Stimulated activated effector memory CD8-positive, alpha-beta T cell treated with anti-CD3 and anti-CD28 coated beads, Interleukin-12 subunit alpha, Interleukin-12 subunit beta, amount 100 ng/mL, for 72 hours (primary cell): ENCODE measurements at regions not wholly inside any gene's neighbourhood (a gene's known extent, or its start where the extent isn't known, plus 50 kb on each side); places are given as distances from the start of the nearest gene placed in this dataset.
A peak's percentile ranks its signal among the peaks of the same experiment; 100 is the strongest.

ENCODE experiments used
- ATAC-seq: fragments of 150-1000 bp; cut with Tn5 transposase; 2 replicates; pipeline ENCODE4 v1.10.0; 2021
- DNase-seq, 2 donors: peaks; one replicate each; pipeline ENCODE4 v3.0.0; 2021 to 2022; ENCODE audit warnings: low spot score in 2 of 2
- H3K27ac Mint-ChIP-seq: one replicate; pipeline ENCODE4 v1.8.0; 2022; ENCODE audit warnings: mild to moderate bottlenecking, mixed read lengths
- H3K36me3 Mint-ChIP-seq: one replicate; pipeline ENCODE4 v1.8.0; 2022; ENCODE audit warnings: mild to moderate bottlenecking, mixed read lengths
- H3K4me1 Mint-ChIP-seq: one replicate; pipeline ENCODE4 v1.8.0; 2022; ENCODE audit warnings: mixed read lengths
- H3K4me3 Mint-ChIP-seq: one replicate; pipeline ENCODE4 v1.8.0; 2022; ENCODE audit warnings: mild to moderate bottlenecking, mixed read lengths
- H3K9me3 Mint-ChIP-seq: one replicate; pipeline ENCODE4 v1.8.0; 2022; ENCODE audit warnings: mixed read lengths

DNA sequence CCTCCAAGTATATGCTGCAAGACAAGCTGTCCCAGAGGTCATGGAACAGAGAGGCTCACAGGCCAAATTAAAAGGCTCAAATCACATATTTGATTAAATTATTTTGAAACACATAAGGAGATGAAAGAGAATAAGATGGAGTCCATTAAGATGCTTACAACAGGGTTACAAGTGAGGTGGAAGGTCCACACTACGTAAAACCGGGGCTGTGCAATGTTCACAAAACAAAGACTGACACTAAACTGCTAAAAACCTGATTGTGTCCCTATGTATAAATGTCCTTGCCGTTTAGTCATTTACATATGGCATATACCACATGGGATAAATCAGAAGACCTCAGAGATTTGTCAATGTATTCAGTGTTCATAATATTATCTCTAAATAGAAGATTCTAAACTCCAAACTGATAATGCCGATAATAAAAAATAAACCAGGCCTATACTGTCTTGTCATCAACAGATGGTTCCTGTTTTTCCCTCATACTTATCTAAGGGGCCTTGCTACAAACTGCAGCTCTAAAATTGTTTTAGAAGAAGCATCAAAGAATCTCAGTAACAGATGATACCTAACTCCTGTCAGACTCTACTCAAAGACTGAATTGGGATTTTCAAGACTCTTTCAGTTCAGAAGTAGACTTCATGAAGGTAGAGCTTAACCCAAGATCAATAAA is 51.8 kb upstream of the RIPOR2 start:
- DNase-seq: no peak
- Mint-ChIP-seq H3K4me3 (no peak overlapping the region), H3K4me1 (peaks cover 35% of the 10 kb centered on the region), H3K27ac (no peak overlapping the region), H3K9me3 (no peaks in the 10 kb centered on the region), H3K36me3 (no peaks in the 10 kb centered on the region)
- ATAC-seq: no peak

DNA sequence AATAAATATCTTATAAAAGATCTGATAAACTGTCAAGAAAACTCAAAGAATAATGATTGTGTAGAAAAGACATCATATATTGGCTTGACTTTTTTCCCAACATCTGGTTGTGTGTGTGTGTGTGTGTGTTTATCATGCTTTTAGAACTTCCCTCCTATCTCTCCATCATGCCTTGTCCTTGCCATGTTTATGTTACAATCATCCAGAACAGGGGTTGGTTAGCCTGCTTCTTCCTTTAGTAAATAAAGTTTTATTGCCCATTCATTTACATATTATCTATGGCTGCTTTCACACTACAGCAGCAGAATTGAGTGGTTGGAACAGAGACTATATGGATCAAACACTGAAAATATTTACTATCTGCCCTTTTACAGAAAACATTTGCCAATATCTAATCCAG is 52.8 kb upstream of the RIPOR2 start:
- Mint-ChIP-seq H3K4me3 (no peak overlapping the region), H3K9me3 (no peaks in the 10 kb centered on the region), H3K4me1 (peaks cover 30% of the 10 kb centered on the region), H3K27ac (no peak overlapping the region), H3K36me3 (no peaks in the 10 kb centered on the region)
- ATAC-seq (no peak), DNase-seq (no peak)

DNA sequence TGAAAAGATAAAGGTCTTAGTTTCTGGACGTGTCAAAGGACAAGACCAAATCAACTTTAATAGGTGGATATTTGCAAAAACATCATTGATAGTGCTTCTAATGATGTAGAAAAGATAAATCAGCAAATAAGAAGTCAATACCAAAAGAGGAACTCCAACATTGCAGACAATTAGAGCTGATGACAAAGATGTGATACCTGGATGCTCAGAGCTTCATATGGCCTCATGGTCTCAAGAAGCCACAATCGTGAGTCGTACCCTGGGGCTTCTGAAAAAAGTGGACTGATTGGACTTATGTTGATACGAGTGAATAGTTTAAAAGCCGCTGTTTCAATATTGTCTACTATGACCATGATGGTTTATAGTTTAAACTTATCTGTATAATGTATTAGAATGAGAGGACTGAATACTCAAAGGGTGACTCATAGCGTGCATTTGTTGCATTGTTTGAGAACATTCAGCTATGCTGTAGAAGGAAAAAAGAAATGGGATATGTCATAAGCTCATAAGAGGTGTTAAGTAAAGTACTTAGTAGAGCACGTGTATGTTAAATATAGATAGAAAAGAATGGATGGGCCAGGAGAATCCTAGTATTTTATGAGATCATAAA is 54.6 kb upstream of the RIPOR2 start:
- ATAC-seq (no peak), DNase-seq (no peak)
- Mint-ChIP-seq H3K36me3 (no peaks in the 10 kb centered on the region), H3K4me3 (no peak overlapping the region), H3K4me1 (peaks cover 30% of the 10 kb centered on the region), H3K9me3 (no peaks in the 10 kb centered on the region), H3K27ac (peak overlapping the region; percentile 3)

DNA sequence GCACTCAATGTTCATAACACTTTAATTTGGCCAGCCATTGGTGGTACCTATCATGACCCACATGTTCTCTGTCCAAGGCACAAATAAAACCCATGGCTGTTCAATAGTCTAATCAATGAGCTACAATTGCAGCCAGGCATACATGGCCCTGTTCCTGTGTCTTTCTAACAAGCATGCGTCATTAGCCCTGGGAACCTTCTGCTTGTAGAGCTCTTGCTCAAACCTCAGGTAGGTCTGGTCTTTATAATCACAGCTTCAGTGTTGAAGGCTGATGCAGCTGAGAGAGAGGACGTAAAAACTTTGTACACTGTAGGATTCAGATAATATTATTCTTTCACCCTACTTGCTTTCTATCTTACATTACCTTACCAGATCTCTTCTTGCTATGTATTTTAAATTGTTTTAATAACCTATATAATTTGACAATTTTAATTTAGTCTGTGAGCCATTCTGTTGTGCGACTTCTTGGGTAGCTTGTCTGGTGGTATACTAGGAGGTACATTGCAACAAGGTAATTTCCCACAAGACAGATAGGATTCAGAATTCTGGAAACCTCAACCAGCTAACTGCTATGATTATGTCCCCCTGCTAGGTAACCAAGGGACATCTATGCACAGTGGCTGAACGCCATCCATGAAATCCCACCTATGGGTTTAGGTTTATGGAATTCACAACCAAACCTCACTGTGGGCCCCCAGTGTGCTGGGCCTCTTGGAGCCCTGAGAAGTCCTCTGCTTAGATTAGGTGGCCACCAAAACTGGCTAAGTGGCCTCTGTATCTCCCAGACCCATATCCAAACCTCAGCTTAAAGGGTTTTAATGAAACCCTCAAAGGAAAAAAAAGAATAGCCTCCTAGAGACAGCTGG is 55.4 kb upstream of the RIPOR2 start:
- ATAC-seq (peak; percentile 24), DNase-seq (no peak)
- H3K4me1 Mint-ChIP-seq: peaks cover 32% of the 10 kb centered on the region
- no peaks in the 10 kb centered on the region for H3K36me3 Mint-ChIP-seq
- H3K27ac Mint-ChIP-seq: peak overlapping the region; percentile 81
- no peak overlapping the region for H3K4me3 Mint-ChIP-seq
- no peaks in the 10 kb centered on the region for H3K9me3 Mint-ChIP-seq

DNA sequence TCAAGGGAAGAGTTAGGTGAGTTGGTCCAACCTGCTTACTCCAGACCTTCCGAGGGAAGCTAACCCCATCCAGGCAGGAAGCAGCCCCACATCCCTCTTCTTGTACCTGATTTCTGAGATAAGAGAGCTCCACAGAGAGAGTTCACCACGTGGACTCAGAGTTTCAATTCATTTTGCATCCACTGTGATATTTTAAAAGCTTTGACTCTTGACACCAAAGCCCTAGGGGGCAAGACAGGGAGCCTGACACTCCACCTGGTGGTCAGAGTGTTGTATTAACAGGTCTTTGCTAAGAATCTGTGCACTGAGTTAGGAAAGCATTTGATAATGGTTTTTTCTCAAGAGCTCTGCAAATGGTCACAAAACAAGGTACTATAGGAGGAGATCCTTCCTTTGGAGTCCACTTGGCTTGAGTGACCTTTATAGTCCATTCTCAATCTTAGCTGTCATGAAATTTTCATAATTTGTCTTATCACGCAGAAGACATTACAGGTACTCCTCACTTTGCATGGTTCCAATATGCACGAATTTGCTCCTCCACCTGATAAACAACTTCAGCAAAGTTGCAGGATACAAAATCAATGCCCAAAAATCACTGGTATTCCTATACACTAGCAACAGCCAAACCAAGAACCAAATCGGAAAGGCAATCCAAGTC is 56.2 kb upstream of the RIPOR2 start:
- peak; percentile 33 to 73 for DNase-seq
- Mint-ChIP-seq H3K9me3 (no peaks in the 10 kb centered on the region), H3K27ac (peak overlapping the region; percentile 81), H3K4me3 (no peak overlapping the region), H3K36me3 (no peaks in the 10 kb centered on the region), H3K4me1 (peaks cover 33% of the 10 kb centered on the region)
- peak; percentile 95 for ATAC-seq

DNA sequence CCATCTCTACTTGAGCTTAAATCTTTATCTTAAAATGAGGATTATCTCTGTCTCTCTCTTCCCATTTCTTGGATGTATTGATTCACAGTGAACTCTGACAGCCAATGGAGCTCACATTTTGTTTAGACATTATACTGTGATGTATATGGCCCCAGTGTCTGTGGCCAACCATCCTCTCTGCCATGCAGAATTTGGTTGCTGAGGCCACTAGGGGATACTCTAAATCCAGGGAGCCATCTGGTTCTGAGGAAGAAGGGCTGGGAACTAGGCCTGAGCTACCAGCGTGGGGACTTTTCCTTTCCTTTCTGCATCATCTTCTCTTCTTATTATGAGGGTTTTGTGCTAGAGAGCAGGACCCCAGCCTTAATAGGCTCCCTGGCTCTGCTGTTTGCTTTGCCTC is 59.1 kb upstream of the RIPOR2 start:
- no peaks in the 10 kb centered on the region for H3K9me3 Mint-ChIP-seq
- no peak for DNase-seq
- H3K4me1 Mint-ChIP-seq: peaks cover 62% of the 10 kb centered on the region
- ATAC-seq: no peak
- H3K4me3 Mint-ChIP-seq: no peak overlapping the region
- H3K27ac Mint-ChIP-seq: peak overlapping the region; percentile 86
- peaks cover 7% of the 10 kb centered on the region for H3K36me3 Mint-ChIP-seq

DNA sequence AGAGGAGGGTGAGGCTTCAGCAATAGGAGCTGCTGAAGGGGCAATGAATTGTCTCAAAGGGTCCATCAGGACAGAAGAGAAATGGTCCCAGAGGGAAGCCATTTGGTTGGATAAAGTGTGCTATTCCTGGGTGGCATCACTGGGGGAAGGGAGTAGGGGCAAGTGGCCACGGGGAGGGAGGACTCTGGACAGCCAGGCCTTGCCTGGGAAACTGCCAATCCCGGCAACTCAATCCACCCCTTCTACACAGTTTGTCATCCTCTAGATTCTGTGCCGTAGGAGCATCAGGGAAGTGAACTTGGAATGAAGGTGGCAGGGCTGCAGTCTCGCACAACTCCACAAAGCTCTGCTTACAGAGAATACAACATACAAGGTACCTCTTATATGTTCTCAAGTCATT is 59.5 kb upstream of the RIPOR2 start:
- ATAC-seq: no peak
- Mint-ChIP-seq H3K27ac (peak overlapping the region; percentile 86), H3K4me1 (peaks cover 63% of the 10 kb centered on the region)

DNA sequence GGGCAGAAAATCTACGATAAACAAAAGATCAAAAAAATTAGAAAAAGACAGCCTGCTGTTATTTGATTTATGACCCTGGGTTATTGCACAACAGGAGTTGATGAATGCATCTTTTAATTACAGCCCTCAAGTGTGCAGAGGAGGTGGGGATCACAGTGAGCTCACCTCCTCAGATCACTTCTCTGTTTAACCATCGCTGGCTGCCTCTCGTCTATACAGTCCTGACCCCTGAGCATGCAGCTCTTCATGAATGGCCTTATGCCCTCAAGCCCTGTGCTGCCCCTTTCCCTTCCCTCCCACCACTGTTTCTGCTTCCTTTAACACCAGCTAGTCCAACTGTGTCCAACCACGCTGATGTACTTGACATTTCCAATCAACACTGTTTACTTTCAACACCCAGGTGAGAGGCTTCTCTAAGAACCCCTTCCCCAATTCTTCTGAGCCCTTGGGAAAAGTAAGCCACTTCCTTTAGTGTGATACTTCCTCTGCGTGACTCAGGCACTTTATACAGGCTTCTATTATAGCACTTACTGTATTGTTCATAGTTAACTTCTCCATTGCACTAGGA is 60.6 kb upstream of the RIPOR2 start:
- H3K36me3 Mint-ChIP-seq: peaks cover 7% of the 10 kb centered on the region
- H3K4me3 Mint-ChIP-seq: no peak overlapping the region
- no peak for ATAC-seq
- no peak for DNase-seq
- H3K27ac Mint-ChIP-seq: peak overlapping the region; percentile 70
- H3K4me1 Mint-ChIP-seq: peaks cover 59% of the 10 kb centered on the region
- no peaks in the 10 kb centered on the region for H3K9me3 Mint-ChIP-seq

More for the DNA sequence above, 59.5 kb upstream of the RIPOR2 start:
- H3K9me3 Mint-ChIP-seq: no peaks in the 10 kb centered on the region
- DNase-seq: no peak
- no peak overlapping the region for H3K4me3 Mint-ChIP-seq
- H3K36me3 Mint-ChIP-seq: peaks cover 7% of the 10 kb centered on the region

DNA sequence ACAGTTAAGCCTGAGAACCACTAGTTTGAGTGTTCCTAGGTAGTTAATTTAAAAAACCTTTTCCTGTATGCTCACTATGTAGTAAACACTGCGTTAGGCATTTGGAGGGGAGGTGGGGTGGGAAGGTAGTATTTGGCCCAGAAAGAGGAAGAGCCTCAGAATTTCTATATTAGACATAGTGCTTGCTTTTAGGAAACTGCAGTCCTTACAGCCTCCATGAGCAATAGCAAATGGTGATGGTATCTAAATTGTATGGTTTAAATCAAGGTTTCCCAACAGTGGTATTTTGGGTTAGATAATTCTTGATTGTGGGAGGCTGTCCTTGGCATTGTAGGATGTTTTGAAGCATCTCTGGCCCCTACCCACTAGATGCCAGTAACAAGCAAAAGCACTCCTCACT is 61.5 kb upstream of the RIPOR2 start:
- peak overlapping the region; percentile 70 for H3K27ac Mint-ChIP-seq
- DNase-seq: no peak
- no peak overlapping the region for H3K4me3 Mint-ChIP-seq
- peaks cover 50% of the 10 kb centered on the region for H3K4me1 Mint-ChIP-seq
- no peak for ATAC-seq
- no peaks in the 10 kb centered on the region for H3K9me3 Mint-ChIP-seq
- H3K36me3 Mint-ChIP-seq: peaks cover 7% of the 10 kb centered on the region

DNA sequence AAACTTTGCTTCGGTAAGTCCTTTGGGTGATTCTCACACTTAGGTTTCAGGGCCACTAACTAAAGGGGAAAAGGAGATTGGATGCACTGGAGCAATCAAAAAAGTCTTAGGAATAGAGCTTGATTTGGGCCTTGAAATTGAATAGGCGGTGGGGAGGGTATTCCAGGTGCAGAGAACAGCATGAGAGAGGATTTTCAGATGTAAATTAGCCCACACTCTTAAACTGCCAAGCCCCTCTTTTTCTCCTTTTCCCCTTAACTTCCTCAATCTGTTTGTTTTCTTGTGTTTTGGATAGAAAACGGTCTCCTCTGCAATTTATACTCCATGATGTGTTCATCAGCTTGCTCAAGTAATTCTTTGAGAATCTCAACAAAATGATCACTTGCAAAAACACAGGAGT is 62.1 kb upstream of the RIPOR2 start:
- DNase-seq (no peak), ATAC-seq (no peak)
- peaks cover 48% of the 10 kb centered on the region for H3K4me1 Mint-ChIP-seq
- H3K36me3 Mint-ChIP-seq: peaks cover 7% of the 10 kb centered on the region
- H3K9me3 Mint-ChIP-seq: no peaks in the 10 kb centered on the region
- H3K4me3 Mint-ChIP-seq: no peak overlapping the region
- H3K27ac Mint-ChIP-seq: peak overlapping the region; percentile 70

DNA sequence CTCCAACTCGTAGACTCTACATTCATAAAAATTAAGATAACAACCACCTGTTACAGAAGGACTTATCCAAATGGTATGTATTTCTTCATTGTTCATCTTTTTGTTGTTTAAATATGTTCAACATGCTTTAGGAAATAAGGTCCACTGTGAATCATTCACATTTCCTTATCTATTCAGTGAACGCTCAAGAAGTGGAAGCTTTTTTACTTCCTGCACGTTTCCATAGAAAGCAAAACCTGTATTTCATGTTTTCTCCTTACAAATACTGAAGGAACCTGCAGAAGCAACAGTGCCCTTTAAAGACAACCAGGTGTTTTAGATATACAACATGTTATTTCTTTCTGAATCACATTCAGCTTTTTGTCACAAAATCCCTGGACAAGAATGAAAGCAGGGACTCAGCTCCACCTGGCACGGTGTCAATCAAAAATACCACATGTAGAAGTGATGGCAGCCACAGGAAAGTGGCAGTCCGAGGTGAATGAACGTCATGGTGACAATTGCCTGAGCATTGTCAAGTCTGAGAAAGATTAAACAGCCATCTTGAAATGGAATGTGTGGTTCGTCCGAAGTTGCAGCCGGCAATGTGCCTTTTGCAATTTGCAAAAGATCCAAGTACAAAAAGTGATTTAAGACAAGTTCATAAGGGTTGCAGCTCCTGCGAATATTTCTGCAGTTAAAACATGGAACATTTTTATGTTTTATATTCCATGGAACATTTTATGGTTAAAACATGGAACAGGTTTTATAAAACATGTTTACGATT is 66.7 kb upstream of the RIPOR2 start:
- Mint-ChIP-seq H3K4me1 (peaks cover 69% of the 10 kb centered on the region), H3K36me3 (peaks cover 7% of the 10 kb centered on the region), H3K27ac (no peak overlapping the region), H3K4me3 (no peak overlapping the region), H3K9me3 (no peaks in the 10 kb centered on the region)
- ATAC-seq: no peak
- no peak for DNase-seq

DNA sequence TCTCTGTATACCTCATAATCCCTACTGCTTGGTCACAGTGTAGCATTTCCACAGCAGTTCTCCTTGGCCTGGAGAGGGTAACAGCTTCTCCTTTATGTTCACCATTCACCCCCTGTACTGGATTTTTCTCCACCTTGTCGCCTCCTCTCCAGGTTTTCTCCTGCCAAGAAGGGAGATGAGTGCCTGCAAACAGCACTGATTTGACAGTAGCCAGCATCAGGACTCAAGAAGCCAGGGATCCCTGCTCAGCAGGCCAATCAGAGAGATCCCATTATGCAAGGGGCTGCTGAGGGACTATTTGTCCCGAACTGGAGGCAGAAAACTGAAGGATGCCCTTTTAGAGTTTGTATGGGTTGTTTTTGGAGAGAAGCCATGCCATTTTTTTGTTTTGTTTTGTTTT is 68.6 kb upstream of the RIPOR2 start:
- peak overlapping the region; percentile 43 for H3K27ac Mint-ChIP-seq
- H3K4me1 Mint-ChIP-seq: peaks cover 69% of the 10 kb centered on the region
- H3K4me3 Mint-ChIP-seq: no peak overlapping the region
- no peaks in the 10 kb centered on the region for H3K9me3 Mint-ChIP-seq
- no peak for DNase-seq
- no peak for ATAC-seq
- H3K36me3 Mint-ChIP-seq: peaks cover 3% of the 10 kb centered on the region

DNA sequence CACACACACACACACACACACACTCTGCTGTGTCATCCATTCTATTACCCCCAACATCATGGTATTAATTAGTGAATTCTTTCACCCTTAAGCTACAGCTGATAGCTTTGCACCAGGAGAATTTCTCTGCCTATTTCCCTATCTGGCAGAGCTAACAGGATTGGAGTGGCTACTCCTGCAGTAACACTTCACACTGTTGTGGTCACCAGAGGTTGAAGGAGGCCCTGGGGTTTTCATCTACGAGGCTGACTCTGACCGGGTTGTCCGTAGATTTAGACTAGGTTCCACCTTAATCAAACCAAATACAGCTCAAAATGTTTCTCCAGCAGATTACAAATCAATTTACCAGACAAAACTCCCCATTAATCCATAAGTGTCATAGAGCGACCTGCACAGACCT is 69.2 kb upstream of the RIPOR2 start:
- Mint-ChIP-seq H3K4me1 (peaks cover 69% of the 10 kb centered on the region), H3K27ac (no peak overlapping the region), H3K36me3 (no peaks in the 10 kb centered on the region), H3K9me3 (no peaks in the 10 kb centered on the region), H3K4me3 (no peak overlapping the region)
- ATAC-seq (no peak), DNase-seq (no peak)

DNA sequence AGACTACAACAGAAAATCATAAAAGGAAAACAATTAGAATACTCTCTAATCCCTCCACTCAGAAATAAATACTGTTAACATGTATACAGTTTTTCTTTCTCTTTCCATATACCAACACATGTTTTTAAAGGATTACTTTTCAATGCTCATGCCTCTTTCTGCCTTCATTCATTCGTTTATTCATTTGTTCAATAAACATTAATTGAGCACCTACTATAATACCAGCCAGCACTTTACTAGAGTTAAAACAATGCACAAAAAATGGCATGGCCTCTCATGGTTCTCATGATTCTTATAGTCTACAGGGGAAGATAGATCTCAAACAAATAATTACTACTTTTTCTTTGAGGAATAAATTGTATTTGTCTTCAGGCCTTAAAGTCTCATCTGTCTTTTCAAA is 70.3 kb upstream of the RIPOR2 start:
- DNase-seq (no peak), ATAC-seq (no peak)
- H3K27ac Mint-ChIP-seq: peak overlapping the region; percentile 88
- H3K36me3 Mint-ChIP-seq: no peaks in the 10 kb centered on the region
- H3K9me3 Mint-ChIP-seq: no peaks in the 10 kb centered on the region
- H3K4me1 Mint-ChIP-seq: peaks cover 69% of the 10 kb centered on the region
- H3K4me3 Mint-ChIP-seq: peak overlapping the region; percentile 55
